ENCODE measurements at regions not wholly inside any gene's neighbourhood (a gene's known extent, or its start where the extent isn't known, plus 50 kb on each side); places are given as distances from the start of the nearest gene placed in this dataset.
"Not testable (repeated sequence)": the region's sequence is repeated elsewhere in the genome, so short reads cannot be mapped to it uniquely, and the experiment has no call there.

- DNase-seq (ENCODE audit: extremely low spot score): no peak
- Histone ChIP-seq H3K9me3 (no peaks in the 10 kb centered on the region), H3K4me3 (no peak overlapping the region), H3K4me1 (peaks cover 11 to 33% (median 26%) of the 10 kb centered on the region in 4 donors), H3K36me3 (no peaks in the 10 kb centered on the region), H3K27ac (replicated peaks in 1 of 4) (no peak overlapping the region), H3K27me3 (no peaks in the 10 kb centered on the region)
- TF ChIP-seq EP300 (IDR thresholded peaks at IDR 0.05): no peak
- intact Hi-C loops (cut with DNase I): no loop called here
- 83% methylated on average over 3 of the region's 3 CpGs for WGBS
Observed at GRCh38 chr6:81892891-81893290, 140.4 kb upstream of the TENT5A start.

- intact Hi-C loops (cut with DNase I): no loop called here
- WGBS: 92% methylated on average over 5 of the region's 5 CpGs
- DNase-seq (ENCODE audit: extremely low spot score): no peak
- Histone ChIP-seq H3K4me1 (peaks cover 11 to 33% (median 26%) of the 10 kb centered on the region in 4 donors), H3K27me3 (no peaks in the 10 kb centered on the region), H3K27ac (replicated peaks in 1 of 4) (no peak overlapping the region), H3K9me3 (no peaks in the 10 kb centered on the region), H3K4me3 (no peak overlapping the region), H3K36me3 (no peaks in the 10 kb centered on the region)
- TF ChIP-seq EP300 (IDR thresholded peaks at IDR 0.05): no peak
- no peak for TF ChIP-seq POLR2AphosphoS5 (IDR thresholded peaks at IDR 0.05)
- no peak for TF ChIP-seq POLR2A (IDR thresholded peaks at IDR 0.05; ENCODE audit: low read depth)
- no peak for TF ChIP-seq CTCF (IDR thresholded peaks at IDR 0.05)
Observed at GRCh38 chr6:81891874-81892273, 139.4 kb upstream of the TENT5A start.

GRCh38 chr6:81890846-81891245 lies 138.4 kb upstream of the TENT5A start:
- intact Hi-C loops (cut with DNase I): no loop called here
- TF ChIP-seq POLR2A (IDR thresholded peaks at IDR 0.05; ENCODE audit: low read depth) (no peak), POLR2AphosphoS5 (IDR thresholded peaks at IDR 0.05) (no peak), EP300 (IDR thresholded peaks at IDR 0.05) (no peak), CTCF (IDR thresholded peaks at IDR 0.05) (no peak)
- no peaks in the 10 kb centered on the region for H3K27me3 ChIP-seq
- peaks cover 11 to 26% (median 18%) of the 10 kb centered on the region in 4 donors for H3K4me1 ChIP-seq
- H3K4me3 ChIP-seq: no peak overlapping the region
- WGBS: 89% methylated on average over 2 of the region's 2 CpGs
- H3K36me3 ChIP-seq: no peaks in the 10 kb centered on the region
- no peaks in the 10 kb centered on the region for H3K9me3 ChIP-seq
- H3K27ac ChIP-seq (replicated peaks in 1 of 4): no peak overlapping the region
- DNase-seq (ENCODE audit: extremely low spot score): no peak

- Histone ChIP-seq H3K4me3 (no peak overlapping the region), H3K36me3 (no peaks in the 10 kb centered on the region), H3K27ac (replicated peaks in 1 of 4) (no peak overlapping the region), H3K27me3 (no peaks in the 10 kb centered on the region), H3K9me3 (no peaks in the 10 kb centered on the region), H3K4me1 (peaks cover under 1 to 12% (median 10%) of the 10 kb centered on the region in 4 donors)
- TF ChIP-seq EP300 (IDR thresholded peaks at IDR 0.05) (no peak), POLR2AphosphoS5 (IDR thresholded peaks at IDR 0.05) (no peak), CTCF (IDR thresholded peaks at IDR 0.05) (no peak)
- WGBS: 72% methylated on average over 6 of the region's 6 CpGs
- no peak for DNase-seq (ENCODE audit: extremely low spot score)
- intact Hi-C loops (cut with DNase I): no loop called here
Observed at GRCh38 chr6:81889377-81890053, 137.0 kb upstream of the TENT5A start.

GRCh38 chr6:81886909-81887308 lies 134.4 kb upstream of the TENT5A start:
- H3K9me3 ChIP-seq; H3K36me3 ChIP-seq; H3K27me3 ChIP-seq; DNase-seq (ENCODE audit: extremely low spot score); H3K4me3 ChIP-seq; H3K27ac ChIP-seq (replicated peaks in 1 of 4); intact Hi-C loops (cut with DNase I): not testable (repeated sequence)
- peaks cover 0 to 12% (median 10%) of the 10 kb centered on the region in 4 donors for H3K4me1 ChIP-seq
- WGBS: 94% methylated on average over 1 of the region's 1 CpG

GRCh38 chr6:81886157-81886556 lies 133.7 kb upstream of the TENT5A start:
- H3K27ac ChIP-seq (replicated peaks in 1 of 4): no peak overlapping the region
- no peaks in the 10 kb centered on the region for H3K9me3 ChIP-seq
- 90% methylated on average over 2 of the region's 2 CpGs for WGBS
- H3K27me3 ChIP-seq: no peaks in the 10 kb centered on the region
- DNase-seq (ENCODE audit: extremely low spot score): no peak
- TF ChIP-seq POLR2AphosphoS5 (IDR thresholded peaks at IDR 0.05) (no peak), POLR2A (IDR thresholded peaks at IDR 0.05; ENCODE audit: low read depth) (no peak)
- H3K36me3 ChIP-seq: no peaks in the 10 kb centered on the region
- intact Hi-C loops (cut with DNase I): no loop called here
- no peak overlapping the region for H3K4me3 ChIP-seq
- H3K4me1 ChIP-seq: peaks cover 0 to 12% (median 10%) of the 10 kb centered on the region in 4 donors
